OCI-LY3 (cell line): ENCODE measurements at regions not wholly inside any gene's neighbourhood (a gene's known extent, or its start where the extent isn't known, plus 50 kb on each side); places are given as distances from the start of the nearest gene placed in this dataset.

ENCODE experiments used
- EZH2phosphoT487 ChIP-seq: fragments of 200-600 bp; shearing (Covaris generic); IDR thresholded peaks from 2 replicates; pipeline ENCODE4 v1.6.1; 2018; ENCODE audit warnings: antibody characterized with exemption, mixed run types, low read depth
- TF ChIP-seq, protein P1 (sequence below): fragments of 200-600, 300-600 bp; sonication (generic); IDR thresholded peaks from 2 replicates; pipeline ENCODE4 v1.5.1; 2014; ENCODE audit warnings: antibody characterized with exemption, low read length, low read depth

DNA sequence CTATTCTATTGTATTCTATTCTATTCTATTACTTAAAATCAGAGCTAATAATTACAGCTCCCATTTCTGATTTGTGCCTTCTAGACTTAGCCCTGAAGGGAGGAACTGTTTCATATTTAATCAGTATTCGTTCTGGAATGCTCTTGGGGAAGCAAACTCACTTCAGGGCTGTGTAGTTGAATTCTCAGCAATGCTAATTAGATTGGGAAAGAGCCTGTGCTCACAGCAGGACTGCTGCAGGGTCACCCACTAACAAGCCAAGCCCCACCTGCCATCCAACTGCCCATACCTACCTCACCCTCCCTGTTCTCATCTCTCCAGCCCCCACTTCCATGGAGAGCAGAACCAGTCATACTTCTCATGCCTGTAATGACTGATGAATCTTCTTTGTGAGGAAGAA lies 464.2 kb downstream of the PTPRU start:
- TF ChIP-seq, protein P1, sequence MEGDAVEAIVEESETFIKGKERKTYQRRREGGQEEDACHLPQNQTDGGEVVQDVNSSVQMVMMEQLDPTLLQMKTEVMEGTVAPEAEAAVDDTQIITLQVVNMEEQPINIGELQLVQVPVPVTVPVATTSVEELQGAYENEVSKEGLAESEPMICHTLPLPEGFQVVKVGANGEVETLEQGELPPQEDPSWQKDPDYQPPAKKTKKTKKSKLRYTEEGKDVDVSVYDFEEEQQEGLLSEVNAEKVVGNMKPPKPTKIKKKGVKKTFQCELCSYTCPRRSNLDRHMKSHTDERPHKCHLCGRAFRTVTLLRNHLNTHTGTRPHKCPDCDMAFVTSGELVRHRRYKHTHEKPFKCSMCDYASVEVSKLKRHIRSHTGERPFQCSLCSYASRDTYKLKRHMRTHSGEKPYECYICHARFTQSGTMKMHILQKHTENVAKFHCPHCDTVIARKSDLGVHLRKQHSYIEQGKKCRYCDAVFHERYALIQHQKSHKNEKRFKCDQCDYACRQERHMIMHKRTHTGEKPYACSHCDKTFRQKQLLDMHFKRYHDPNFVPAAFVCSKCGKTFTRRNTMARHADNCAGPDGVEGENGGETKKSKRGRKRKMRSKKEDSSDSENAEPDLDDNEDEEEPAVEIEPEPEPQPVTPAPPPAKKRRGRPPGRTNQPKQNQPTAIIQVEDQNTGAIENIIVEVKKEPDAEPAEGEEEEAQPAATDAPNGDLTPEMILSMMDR, result no peak
- no peak for TF ChIP-seq EZH2phosphoT487
